NB4 (cell line): ENCODE measurements at regions not wholly inside any gene's neighbourhood (a gene's known extent, or its start where the extent isn't known, plus 50 kb on each side); places are given as distances from the start of the nearest gene placed in this dataset.

Source experiments
- DNase-seq: peaks from one replicate; pipeline ENCODE4 v3.0.0; 2010; ENCODE audit warnings: low read depth
- H3K4me3 ChIP-seq: one replicate; pipeline ENCODE4 v1.5.1; 2011; ENCODE audit warnings: mild to moderate bottlenecking, low read depth, low read length, moderate library complexity
- CTCF ChIP-seq: IDR thresholded peaks from one replicate; pipeline ENCODE4 v1.5.1; 2012; ENCODE audit warnings: low read depth, low read length
- MAX ChIP-seq: IDR thresholded peaks from 2 replicates; pipeline ENCODE4 v1.6.1; 2011; ENCODE audit warnings: low read depth, low read length
- MYC ChIP-seq: IDR thresholded peaks from 2 replicates; pipeline ENCODE4 v1.6.1; 2011; ENCODE audit warnings: low read depth, low read length
- POLR2A ChIP-seq: IDR thresholded peaks from 2 replicates; pipeline ENCODE4 v1.6.1; 2011; ENCODE audit warnings: mild to moderate bottlenecking; ENCODE audit not compliant: insufficient read length; ENCODE audit errors: extremely low read depth

- no peak overlapping the region for H3K4me3 ChIP-seq
- TF ChIP-seq CTCF (no peak), MAX (no peak), POLR2A (no peak), MYC (no peak)
- DNase-seq: no peak
These were observed 61.1 kb downstream of the RGS12 start for GRCh38 chr4:3353752-3354454.

- DNase-seq: no peak
- H3K4me3 ChIP-seq: no peak overlapping the region
- TF ChIP-seq CTCF (no peak), MYC (no peak), POLR2A (no peak), MAX (no peak)
These were observed 61.6 kb downstream of the RGS12 start for GRCh38 chr4:3354455-3354811.

- TF ChIP-seq MYC (no peak), MAX (no peak), POLR2A (no peak), CTCF (no peak)
- no peak overlapping the region for H3K4me3 ChIP-seq
- DNase-seq: no peak
These were observed 62.5 kb downstream of the RGS12 start for GRCh38 chr4:3355266-3355748.

GRCh38 chr4:3358656-3359055 is 65.8 kb downstream of the RGS12 start:
- DNase-seq: peak; percentile 54
- no peak overlapping the region for H3K4me3 ChIP-seq
- TF ChIP-seq MYC (no peak), MAX (no peak), CTCF (no peak), POLR2A (no peak)

- no peak for DNase-seq
- TF ChIP-seq POLR2A (no peak), MAX (no peak), MYC (no peak), CTCF (no peak)
- no peak overlapping the region for H3K4me3 ChIP-seq
These were observed 68.0 kb downstream of the RGS12 start for GRCh38 chr4:3360777-3361176.

- no peak for TF ChIP-seq POLR2A
- TF ChIP-seq MAX: no peak
- TF ChIP-seq MYC: no peak
- no peak for TF ChIP-seq CTCF
- DNase-seq: no peak
- no peak overlapping the region for H3K4me3 ChIP-seq
These were observed 68.6 kb downstream of the RGS12 start for GRCh38 chr4:3361406-3361805.
